ENCODE measurements at regions not wholly inside any gene's neighbourhood (a gene's known extent, or its start where the extent isn't known, plus 50 kb on each side); places are given as distances from the start of the nearest gene placed in this dataset.
"Not testable (repeated sequence)": the region's sequence is repeated elsewhere in the genome, so short reads cannot be mapped to it uniquely, and the experiment has no call there.

- DNase-seq (ENCODE audit: low read depth) = no peak
- TF ChIP-seq CTCF (IDR thresholded peaks at IDR 0.05; ENCODE audit: insufficient read depth, low read length) = no peak
- H3K4me3 ChIP-seq (ENCODE audit: low read depth, low read length) = no peak overlapping the region
Observed at GRCh38 chr3:104428337-104428925, 938.3 kb upstream of the ALCAM start.

GRCh38 chr3:104429727-104430126, 937.0 kb upstream of the ALCAM start:
- no peak for TF ChIP-seq CTCF (IDR thresholded peaks at IDR 0.05; ENCODE audit: insufficient read depth, low read length)
- no peak overlapping the region for H3K4me3 ChIP-seq (ENCODE audit: low read depth, low read length)
- no peak for DNase-seq (ENCODE audit: low read depth)

DNA sequence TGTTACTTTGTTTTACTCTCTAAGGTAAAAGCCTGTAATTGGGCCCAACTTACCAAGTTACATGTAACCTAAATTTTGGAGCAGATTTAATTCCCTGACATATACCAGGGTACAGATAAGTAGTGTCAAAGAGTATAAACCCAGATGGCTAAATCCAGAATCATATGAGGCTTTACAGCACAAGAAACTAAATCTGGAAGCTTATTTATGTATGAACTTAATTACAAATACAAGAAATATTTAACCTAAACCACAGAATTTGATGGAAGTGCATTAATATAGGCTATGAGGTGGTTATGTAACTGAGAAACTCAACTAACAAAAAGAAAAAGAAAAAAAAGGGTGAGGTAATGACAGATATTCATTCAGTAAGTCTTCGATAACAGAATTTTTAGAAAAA, 930.2 kb upstream of the ALCAM start:
- H3K4me3 ChIP-seq (ENCODE audit: low read depth, low read length) = no peak overlapping the region
- peak; percentile 4 for DNase-seq (ENCODE audit: low read depth)
- no peak for TF ChIP-seq CTCF (IDR thresholded peaks at IDR 0.05; ENCODE audit: insufficient read depth, low read length)

- no peak for TF ChIP-seq CTCF (IDR thresholded peaks at IDR 0.05; ENCODE audit: insufficient read depth, low read length)
- no peak overlapping the region for H3K4me3 ChIP-seq (ENCODE audit: low read depth, low read length)
- peak; percentile 77 for DNase-seq (ENCODE audit: low read depth)
Observed at GRCh38 chr3:104437131-104437750, 929.5 kb upstream of the ALCAM start.

GRCh38 chr3:104437891-104438290, 928.8 kb upstream of the ALCAM start:
- no peak overlapping the region for H3K4me3 ChIP-seq (ENCODE audit: low read depth, low read length)
- DNase-seq (ENCODE audit: low read depth) = peak; percentile 74
- no peak for TF ChIP-seq CTCF (IDR thresholded peaks at IDR 0.05; ENCODE audit: insufficient read depth, low read length)

GRCh38 chr3:104438706-104439105, 928.0 kb upstream of the ALCAM start:
- TF ChIP-seq CTCF (IDR thresholded peaks at IDR 0.05; ENCODE audit: insufficient read depth, low read length) = no peak
- peak; percentile 10 for DNase-seq (ENCODE audit: low read depth)
- H3K4me3 ChIP-seq (ENCODE audit: low read depth, low read length) = no peak overlapping the region

DNA sequence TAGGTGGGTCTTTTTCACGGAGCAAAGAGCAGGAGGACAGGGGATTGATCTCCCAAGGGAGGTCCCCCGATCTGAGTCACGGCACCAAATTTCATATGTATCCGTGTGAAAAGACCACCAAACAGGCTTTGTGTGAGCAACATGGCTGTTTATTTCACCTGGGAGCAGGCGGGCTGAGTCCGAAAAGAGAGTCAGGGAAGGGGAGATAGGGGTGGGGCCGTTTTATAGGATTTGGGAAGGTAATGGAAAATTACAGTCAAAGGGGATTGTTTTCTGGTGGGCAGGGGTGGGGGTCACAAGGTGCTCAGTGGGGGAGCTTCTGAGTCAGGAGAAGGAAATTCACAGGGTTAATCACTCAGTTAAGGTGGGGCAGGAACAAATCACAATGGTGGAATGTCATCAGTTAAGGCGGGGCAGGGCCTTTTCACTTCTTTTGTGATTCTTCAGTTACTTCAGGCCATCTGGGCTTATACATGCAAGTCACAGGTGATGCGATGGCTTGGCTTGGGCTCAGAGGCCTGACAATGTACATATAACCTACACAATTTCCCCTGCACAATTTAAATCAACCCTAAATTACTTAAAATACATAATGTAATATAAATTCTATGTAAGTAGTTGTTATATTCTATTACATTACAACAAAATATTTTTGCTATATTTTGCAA, 921.3 kb upstream of the ALCAM start:
- H3K4me3 ChIP-seq (ENCODE audit: low read depth, low read length); DNase-seq (ENCODE audit: low read depth): not testable (repeated sequence)

Data from fibroblast of the aortic adventitia (primary cell).